GM21515 (cell line): ENCODE measurements at regions not wholly inside any gene's neighbourhood (a gene's known extent, or its start where the extent isn't known, plus 50 kb on each side); places are given as distances from the start of the nearest gene placed in this dataset.
"Not testable (repeated sequence)": the region's sequence is repeated elsewhere in the genome, so short reads cannot be mapped to it uniquely, and the experiment has no call there.

Source experiments
- ATAC-seq: cut with Tn5 transposase; IDR thresholded peaks from one replicate; pipeline ENCODE4 v1.9.1; 2021; ENCODE audit not compliant: unreplicated experiment

DNA sequence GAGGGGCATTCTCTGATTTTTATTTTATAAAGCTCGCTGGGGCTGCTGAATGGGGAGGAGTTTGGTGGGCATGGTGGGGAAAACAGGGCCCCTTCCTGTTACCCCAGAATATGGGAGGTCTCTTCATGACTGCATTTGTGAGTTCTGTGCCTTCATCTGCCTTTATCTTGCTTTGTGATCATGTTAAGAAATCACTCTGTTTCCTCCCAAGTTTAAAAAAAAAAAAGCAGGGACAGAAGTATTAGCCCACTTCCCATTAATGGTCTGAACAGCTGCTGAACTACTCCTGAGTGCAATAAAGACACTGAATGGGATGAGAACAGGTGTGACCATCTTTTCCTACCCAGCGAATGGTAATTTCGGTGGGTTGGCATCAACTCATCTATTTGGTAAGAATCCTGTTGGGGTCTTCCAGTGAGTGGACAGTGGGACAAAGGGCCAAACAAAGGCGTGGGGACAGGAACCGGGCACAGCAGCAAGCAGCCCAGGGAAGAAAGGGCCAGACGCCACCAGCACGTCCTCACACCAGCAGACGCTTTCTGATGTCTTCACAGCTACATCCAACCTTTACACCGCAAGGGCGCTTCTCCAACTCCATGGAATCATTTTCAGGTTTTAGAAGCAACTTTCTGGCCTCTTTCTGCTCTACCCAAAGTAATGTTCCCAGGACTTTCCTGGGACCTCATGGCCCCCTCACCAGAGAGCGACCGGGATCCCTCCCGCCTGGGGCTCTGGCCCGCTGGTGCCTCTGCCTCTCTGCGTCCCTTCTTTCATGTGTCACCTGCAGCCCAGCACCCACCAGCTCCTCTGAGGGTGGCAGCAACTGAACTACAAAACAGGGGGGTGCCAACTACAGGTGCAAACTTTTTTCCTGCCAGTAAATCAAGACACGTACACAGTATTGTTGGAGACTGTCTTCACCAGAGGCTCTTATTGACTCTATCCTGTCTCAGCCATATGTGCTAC is 160.2 kb downstream of the ADSS2 start:
- ATAC-seq = no peak

GRCh38 chr1:244294599-244295224 is 157.0 kb downstream of the ADSS2 start:
- no peak for ATAC-seq

DNA sequence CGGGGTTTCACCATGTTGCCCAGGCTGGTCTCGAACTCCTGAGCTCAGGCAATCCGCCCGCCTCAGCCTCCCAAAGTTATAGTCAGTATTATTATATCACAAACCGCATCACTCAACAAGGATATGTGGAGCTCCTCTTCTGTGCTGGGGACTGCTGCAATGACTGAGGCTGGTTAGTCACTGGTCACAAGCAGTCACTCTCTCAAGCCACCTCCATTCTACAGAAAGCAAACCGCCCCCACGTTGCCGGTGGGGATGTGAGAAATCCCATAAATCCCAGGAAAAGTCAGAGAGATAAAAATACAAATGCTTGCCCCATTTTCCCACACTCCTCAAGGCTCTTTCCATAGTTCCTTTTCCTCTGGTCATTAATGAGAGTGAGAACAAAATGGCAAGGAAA is 155.7 kb downstream of the ADSS2 start:
- ATAC-seq = no peak

DNA sequence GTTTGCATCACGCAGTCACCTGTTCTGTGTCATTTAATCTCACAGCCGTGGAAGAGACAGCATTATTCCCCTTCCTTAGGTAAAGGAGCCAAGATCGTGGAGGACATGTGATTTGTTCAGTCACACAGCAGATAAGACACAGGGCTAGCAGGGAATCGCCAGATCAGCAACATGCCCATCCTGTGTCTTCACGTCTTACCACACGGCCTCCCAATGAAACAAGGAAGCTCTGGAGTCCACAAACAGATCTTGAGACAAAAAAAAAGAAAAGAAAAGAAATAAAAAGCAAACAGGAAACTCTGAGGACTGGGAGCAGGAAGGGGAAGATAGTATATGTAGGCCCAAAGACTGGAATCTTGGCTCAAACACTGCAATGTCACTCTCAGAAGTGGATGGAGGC is 155.3 kb downstream of the ADSS2 start:
- no peak for ATAC-seq

DNA sequence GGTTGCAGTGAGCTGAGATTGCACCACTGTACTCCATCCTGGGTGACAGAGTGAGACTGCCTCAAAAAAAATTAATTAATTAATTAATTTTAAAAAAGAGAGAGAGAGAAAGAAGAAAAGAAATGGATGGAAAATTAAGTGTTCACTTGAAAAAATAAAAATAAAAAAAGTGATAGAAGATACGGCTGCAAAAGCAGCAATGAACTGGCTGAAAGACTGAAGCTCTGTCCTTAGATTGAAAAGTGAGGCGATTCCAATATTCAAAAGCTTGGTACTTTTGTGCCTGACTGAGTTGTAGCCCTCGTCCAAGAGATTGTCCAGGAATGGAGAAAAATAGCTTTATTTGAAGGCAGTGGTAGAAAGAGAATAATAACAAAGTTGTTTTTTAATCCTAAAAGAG is 154.6 kb downstream of the ADSS2 start:
- ATAC-seq = no peak

GRCh38 chr1:244297616-244298015 is 154.1 kb downstream of the ADSS2 start:
- ATAC-seq = no peak

- ATAC-seq = not testable (repeated sequence)
Observed at GRCh38 chr1:244300029-244300375, 151.7 kb downstream of the ADSS2 start.

DNA sequence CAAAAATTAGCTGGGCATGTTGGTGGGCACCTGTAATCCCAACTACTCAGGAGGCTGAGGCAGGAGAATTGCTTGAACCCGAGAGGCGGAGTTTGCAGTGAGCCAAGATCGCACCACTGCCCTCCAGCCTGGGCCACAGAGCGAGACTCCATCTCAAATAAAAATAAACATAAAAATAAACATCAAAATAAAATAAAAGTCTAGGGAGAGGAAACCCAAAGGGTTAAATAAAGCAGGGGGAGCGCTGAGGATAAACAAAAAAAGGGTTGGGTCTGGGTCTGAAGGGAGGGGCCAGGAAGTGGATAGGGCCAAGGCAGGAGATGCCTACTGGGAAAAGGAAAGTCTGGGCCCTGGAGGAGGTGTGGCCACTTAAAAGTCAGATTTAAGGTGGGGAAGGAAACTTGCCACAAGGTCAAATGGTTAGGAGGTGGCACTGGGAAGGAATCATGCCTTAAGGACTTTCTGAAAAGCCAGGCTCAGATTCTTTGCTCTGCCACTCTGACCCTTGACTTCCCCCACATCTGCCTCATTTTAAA is 150.0 kb downstream of the ADSS2 start:
- no peak for ATAC-seq

DNA sequence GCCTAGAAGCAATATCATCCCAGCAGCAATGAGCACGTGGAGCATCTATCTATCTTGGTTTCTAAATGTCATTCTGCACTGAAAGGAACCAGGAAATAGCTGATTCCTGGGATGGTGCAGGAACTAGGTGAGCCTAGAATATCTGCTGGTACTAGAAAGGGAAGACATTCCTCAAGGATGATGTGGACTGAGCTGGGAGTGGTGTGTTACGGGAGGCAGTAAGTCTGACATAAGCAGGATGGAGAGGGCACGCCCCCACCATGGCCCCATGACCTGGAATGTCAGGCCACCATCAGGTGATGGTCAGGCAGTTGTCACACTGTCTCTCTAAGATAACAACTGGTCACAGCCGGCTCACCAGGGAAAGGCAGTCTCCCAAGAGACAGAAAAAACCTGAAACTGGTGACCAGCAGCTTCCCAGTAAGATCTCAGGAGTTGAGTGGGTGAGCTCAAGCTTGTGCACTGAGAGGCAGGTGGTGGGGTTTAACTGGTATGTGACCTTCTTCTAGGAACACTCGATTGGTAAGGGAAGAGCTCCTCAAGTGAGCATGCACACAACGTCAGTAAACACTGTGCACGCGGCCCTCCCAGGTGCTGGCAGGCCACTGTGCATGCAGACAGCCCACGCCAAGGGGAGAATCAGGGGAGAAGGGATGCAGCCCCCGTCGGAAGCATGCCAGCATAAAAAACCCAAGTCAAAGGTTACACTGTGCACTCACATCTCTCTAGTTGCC is 148.7 kb downstream of the ADSS2 start:
- no peak for ATAC-seq

GRCh38 chr1:244303610-244303969 is 148.1 kb downstream of the ADSS2 start:
- ATAC-seq = no peak

- ATAC-seq = no peak
Observed at GRCh38 chr1:244304156-244304555, 147.6 kb downstream of the ADSS2 start.

- ATAC-seq = no peak
Observed at GRCh38 chr1:244304656-244305055, 147.1 kb downstream of the ADSS2 start.

DNA sequence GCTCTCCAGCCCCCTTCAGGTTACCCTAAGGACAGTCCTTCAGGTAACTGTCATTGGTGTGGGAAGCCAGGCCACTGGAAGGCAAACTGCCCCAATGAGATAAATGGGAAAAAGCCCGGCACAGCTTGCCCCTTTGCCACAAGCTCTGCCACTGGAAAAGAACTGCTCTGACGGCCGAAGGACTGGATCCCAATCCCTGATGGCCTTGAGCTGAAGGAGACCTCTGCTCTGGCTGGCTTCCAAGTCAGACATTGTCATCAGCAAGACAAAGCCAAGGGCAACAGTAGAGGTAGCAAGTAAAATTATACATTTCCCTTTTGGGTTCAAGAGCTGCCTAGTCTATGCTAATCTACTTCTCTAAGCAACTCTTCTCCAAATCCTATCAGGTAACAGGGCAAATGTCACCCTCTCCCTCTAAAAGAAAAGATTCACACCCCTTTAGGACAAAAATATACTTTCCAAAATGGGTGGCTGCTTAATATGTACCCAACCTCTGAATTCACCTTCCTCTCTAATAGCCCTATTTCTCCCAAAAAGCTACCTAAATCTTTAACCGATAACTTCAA is 145.8 kb downstream of the ADSS2 start:
- ATAC-seq = no peak

GRCh38 chr1:244306544-244306943 is 145.2 kb downstream of the ADSS2 start:
- ATAC-seq = no peak

GRCh38 chr1:244309191-244309590 is 142.5 kb downstream of the ADSS2 start:
- not testable (repeated sequence) for ATAC-seq

DNA sequence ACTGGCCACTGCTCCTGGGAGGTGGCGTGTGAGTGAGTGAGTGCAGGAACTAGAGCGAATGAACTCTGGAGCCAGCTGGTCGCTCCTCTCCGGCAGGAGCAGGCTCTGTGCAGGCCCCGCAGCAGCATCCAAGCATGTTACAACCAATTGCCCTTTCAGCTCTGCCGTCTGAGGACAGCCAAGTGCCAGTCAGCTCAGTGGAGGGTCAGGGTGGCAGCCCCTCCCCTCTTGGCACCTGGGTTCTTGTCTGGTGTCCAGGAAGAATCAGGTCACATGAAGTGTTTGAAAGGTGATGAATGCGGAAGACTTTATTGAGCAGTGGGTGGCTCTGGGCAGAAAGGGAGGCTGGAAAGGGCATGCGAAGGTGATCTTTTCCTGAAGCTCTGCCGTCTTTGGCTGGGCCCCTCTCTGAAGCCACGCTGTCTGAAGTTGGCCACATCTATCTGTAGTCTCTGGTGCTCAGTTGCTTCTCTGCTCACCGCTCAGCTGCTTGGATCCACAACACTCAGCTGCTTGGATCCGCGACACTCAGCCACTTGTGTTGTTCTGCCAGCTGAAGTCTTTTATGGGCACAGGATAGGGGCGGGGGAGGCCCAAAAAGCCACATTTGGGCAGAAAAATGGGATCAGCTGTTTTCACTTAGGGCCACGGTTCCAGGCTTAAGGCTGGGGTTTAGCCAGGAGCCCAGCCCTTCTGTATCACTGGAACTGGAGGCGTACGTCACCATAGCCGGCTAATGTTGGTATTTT is 139.8 kb downstream of the ADSS2 start:
- no peak for ATAC-seq

DNA sequence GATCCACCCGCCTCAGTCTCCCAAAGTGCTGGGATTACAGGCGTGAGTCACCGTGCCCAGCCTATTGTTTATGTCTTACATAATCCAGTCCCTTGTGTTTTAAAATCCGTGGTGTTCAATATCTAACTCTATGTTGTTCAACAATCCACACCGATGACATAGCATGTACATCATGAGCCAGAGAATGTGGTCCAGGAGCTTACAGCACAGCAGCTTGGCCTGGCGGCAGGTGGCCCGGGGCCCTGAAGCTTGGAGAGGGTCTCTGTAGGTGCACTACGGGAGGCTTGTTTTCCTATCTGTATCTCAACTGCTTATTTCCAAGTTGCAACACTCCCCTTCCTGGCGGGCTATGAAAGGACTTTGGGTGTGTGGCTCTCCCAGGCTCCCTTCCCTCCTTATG is 138.4 kb downstream of the ADSS2 start:
- no peak for ATAC-seq

DNA sequence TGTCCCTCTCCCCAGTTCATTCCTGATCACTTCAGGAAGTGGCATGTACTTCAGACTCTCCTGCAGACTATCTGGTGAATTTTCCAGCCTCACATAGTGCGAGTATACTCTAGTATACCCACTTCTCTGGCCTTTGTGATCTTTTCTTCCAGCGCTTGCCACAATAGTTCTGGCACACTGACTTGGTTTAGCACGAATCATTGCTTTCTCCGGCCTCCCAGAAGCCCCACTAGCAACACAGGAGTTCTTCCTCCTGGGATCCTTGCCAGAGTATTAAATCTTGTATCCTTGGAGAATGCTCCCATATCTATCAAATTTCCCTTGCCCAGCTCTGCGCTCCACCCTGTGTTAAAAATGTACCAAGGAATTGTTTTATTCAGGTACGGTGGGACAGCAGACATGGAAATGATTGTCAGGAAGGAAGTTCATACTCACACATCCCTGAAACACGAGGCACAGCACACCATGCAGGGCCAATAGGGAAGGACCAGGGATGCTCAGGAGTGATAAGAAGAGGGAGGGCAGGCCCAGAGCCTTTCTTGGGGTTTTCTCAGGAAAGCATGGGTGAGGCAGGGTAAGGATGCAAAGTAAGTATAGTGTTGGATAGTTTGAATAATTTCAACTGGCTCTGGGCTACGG is 136.7 kb downstream of the ADSS2 start:
- no peak for ATAC-seq

- ATAC-seq = no peak
Observed at GRCh38 chr1:244315996-244316395, 135.7 kb downstream of the ADSS2 start.

- no peak for ATAC-seq
Observed at GRCh38 chr1:244316407-244316806, 135.3 kb downstream of the ADSS2 start.
